ENCODE measurements at regions not wholly inside any gene's neighbourhood (a gene's known extent, or its start where the extent isn't known, plus 50 kb on each side); places are given as distances from the start of the nearest gene placed in this dataset.

GRCh38 chr14:101184572-101184971, 281.1 kb upstream of the RTL1 start:
- H3K27ac ChIP-seq (ENCODE audit: low read length), result no peak overlapping the region
- no peaks in the 10 kb centered on the region for H3K36me3 ChIP-seq (ENCODE audit: control insufficient read depth in 2 of 2, extremely low read depth in 1 of 2, insufficient read depth in 1 of 2, low read length in 1 of 2)
- Mint-ChIP-seq H3K4me1 (no peaks in the 10 kb centered on the region), H3K9me3 (no peaks in the 10 kb centered on the region), H3K4me3 (no peak overlapping the region), H3K27ac (no peak overlapping the region), H3K36me3 (no peaks in the 10 kb centered on the region), H3K27me3 (peaks cover 4% of the 10 kb centered on the region in 2 donors)
- WGBS (ENCODE audit: insufficient coverage), result 76% methylated on average over 3 of the region's 6 CpGs
- no peaks in the 10 kb centered on the region for H3K9me3 ChIP-seq
- no peaks in the 10 kb centered on the region for H3K4me1 ChIP-seq (ENCODE audit: control insufficient read depth in 1 of 2, extremely low read depth in 1 of 2, insufficient read depth in 2 of 2, low read length in 2 of 2)
- H3K27me3 ChIP-seq (replicated peaks in 1 of 2; ENCODE audit: control insufficient read depth in 2 of 2, extremely low read depth in 1 of 2, insufficient read depth in 2 of 2, low read length in 1 of 2), result peaks cover 0 to 40% of the 10 kb centered on the region in 2 experiments
- no peak for DNase-seq
- ATAC-seq (replicated peaks in 1 of 4), result no peak
- ChIA-PET POLR2A (no interaction called here), CTCF (no interaction called here)
- H3K4me3 ChIP-seq (ENCODE audit: control insufficient read depth in 1 of 2, extremely low read depth in 1 of 2, low read length in 1 of 2), result no peak overlapping the region

GRCh38 chr14:101185073-101185835, 281.7 kb upstream of the RTL1 start:
- H3K36me3 ChIP-seq (ENCODE audit: control insufficient read depth in 2 of 2, extremely low read depth in 1 of 2, insufficient read depth in 1 of 2, low read length in 1 of 2), result no peaks in the 10 kb centered on the region
- ChIA-PET POLR2A (no interaction called here), CTCF (no interaction called here)
- H3K4me1 ChIP-seq (ENCODE audit: control insufficient read depth in 1 of 2, extremely low read depth in 1 of 2, insufficient read depth in 2 of 2, low read length in 2 of 2), result no peaks in the 10 kb centered on the region
- Mint-ChIP-seq H3K27ac (no peak overlapping the region), H3K27me3 (peaks cover 4% of the 10 kb centered on the region in 2 donors), H3K36me3 (no peaks in the 10 kb centered on the region), H3K4me3 (no peak overlapping the region), H3K9me3 (no peaks in the 10 kb centered on the region), H3K4me1 (no peaks in the 10 kb centered on the region)
- WGBS (ENCODE audit: insufficient coverage), result 86% methylated on average over 10 of the region's 15 CpGs
- no peak overlapping the region for H3K27ac ChIP-seq (ENCODE audit: low read length)
- ATAC-seq (replicated peaks in 1 of 4), result no peak
- no peaks in the 10 kb centered on the region for H3K9me3 ChIP-seq
- no peak overlapping the region for H3K4me3 ChIP-seq (ENCODE audit: control insufficient read depth in 1 of 2, extremely low read depth in 1 of 2, low read length in 1 of 2)
- H3K27me3 ChIP-seq (replicated peaks in 1 of 2; ENCODE audit: control insufficient read depth in 2 of 2, extremely low read depth in 1 of 2, insufficient read depth in 2 of 2, low read length in 1 of 2), result peaks cover 0 to 40% of the 10 kb centered on the region in 2 experiments
- DNase-seq, result no peak

GRCh38 chr14:101185946-101186345, 282.4 kb upstream of the RTL1 start:
- no peaks in the 10 kb centered on the region for H3K4me1 ChIP-seq (ENCODE audit: control insufficient read depth in 1 of 2, extremely low read depth in 1 of 2, insufficient read depth in 2 of 2, low read length in 2 of 2)
- no peaks in the 10 kb centered on the region for H3K9me3 ChIP-seq
- no peak for DNase-seq
- ATAC-seq (replicated peaks in 1 of 4), result no peak
- no peak overlapping the region for H3K4me3 ChIP-seq (ENCODE audit: control insufficient read depth in 1 of 2, extremely low read depth in 1 of 2, low read length in 1 of 2)
- H3K4me3 Mint-ChIP-seq, result no peak overlapping the region
- ChIA-PET POLR2A (no interaction called here), CTCF (no interaction called here)
- no peak overlapping the region for H3K27ac ChIP-seq (ENCODE audit: low read length)
- H3K27ac Mint-ChIP-seq, result no peak overlapping the region
- peaks cover 0 to 43% of the 10 kb centered on the region in 2 experiments for H3K27me3 ChIP-seq (replicated peaks in 1 of 2; ENCODE audit: control insufficient read depth in 2 of 2, extremely low read depth in 1 of 2, insufficient read depth in 2 of 2, low read length in 1 of 2)
- H3K36me3 ChIP-seq (ENCODE audit: control insufficient read depth in 2 of 2, extremely low read depth in 1 of 2, insufficient read depth in 1 of 2, low read length in 1 of 2), result no peaks in the 10 kb centered on the region
- no peaks in the 10 kb centered on the region for H3K9me3 Mint-ChIP-seq
- H3K27me3 Mint-ChIP-seq, result peaks cover 4% of the 10 kb centered on the region in 2 donors
- H3K4me1 Mint-ChIP-seq, result no peaks in the 10 kb centered on the region
- no peaks in the 10 kb centered on the region for H3K36me3 Mint-ChIP-seq
- WGBS (ENCODE audit: insufficient coverage), result 76% methylated on average over 4 of the region's 5 CpGs

- H3K27me3 Mint-ChIP-seq, result peaks cover 4% of the 10 kb centered on the region in 2 donors
- no peaks in the 10 kb centered on the region for H3K4me1 Mint-ChIP-seq
- whole genome bisulfite sequencing (ENCODE audit: insufficient coverage), result 78% methylated on average over 4 of the region's 8 CpGs
- no peak for ATAC-seq (replicated peaks in 1 of 4)
- Histone ChIP-seq H3K4me3 (ENCODE audit: control insufficient read depth in 1 of 2, extremely low read depth in 1 of 2, low read length in 1 of 2) (no peak overlapping the region), H3K36me3 (ENCODE audit: control insufficient read depth in 2 of 2, extremely low read depth in 1 of 2, insufficient read depth in 1 of 2, low read length in 1 of 2) (no peaks in the 10 kb centered on the region), H3K9me3 (no peaks in the 10 kb centered on the region), H3K27ac (ENCODE audit: low read length) (no peak overlapping the region), H3K27me3 (replicated peaks in 1 of 2; ENCODE audit: control insufficient read depth in 2 of 2, extremely low read depth in 1 of 2, insufficient read depth in 2 of 2, low read length in 1 of 2) (peaks cover 0 to 44% of the 10 kb centered on the region in 2 experiments), H3K4me1 (ENCODE audit: control insufficient read depth in 1 of 2, extremely low read depth in 1 of 2, insufficient read depth in 2 of 2, low read length in 2 of 2) (no peaks in the 10 kb centered on the region)
- H3K4me3 Mint-ChIP-seq, result no peak overlapping the region
- ChIA-PET CTCF (no interaction called here), POLR2A (no interaction called here)
- DNase-seq, result no peak
- no peak overlapping the region for H3K27ac Mint-ChIP-seq
- H3K9me3 Mint-ChIP-seq, result no peaks in the 10 kb centered on the region
- no peaks in the 10 kb centered on the region for H3K36me3 Mint-ChIP-seq
Observed at GRCh38 chr14:101186544-101186943, 283.0 kb upstream of the RTL1 start.

- ATAC-seq (replicated peaks in 1 of 4) (no peak), DNase-seq (peak in 1 of 35 experiments; percentile 9)
- H3K9me3 Mint-ChIP-seq, result no peaks in the 10 kb centered on the region
- ChIA-PET CTCF (no interaction called here), POLR2A (no interaction called here)
- H3K27ac Mint-ChIP-seq, result no peak overlapping the region
- no peaks in the 10 kb centered on the region for H3K36me3 Mint-ChIP-seq
- WGBS (ENCODE audit: insufficient coverage), result 85% methylated on average over 9 of the region's 14 CpGs
- peaks cover 0 to 37% of the 10 kb centered on the region in 2 experiments for H3K27me3 ChIP-seq (replicated peaks in 1 of 2; ENCODE audit: control insufficient read depth in 2 of 2, extremely low read depth in 1 of 2, insufficient read depth in 2 of 2, low read length in 1 of 2)
- H3K36me3 ChIP-seq (ENCODE audit: control insufficient read depth in 2 of 2, extremely low read depth in 1 of 2, insufficient read depth in 1 of 2, low read length in 1 of 2), result no peaks in the 10 kb centered on the region
- no peaks in the 10 kb centered on the region for H3K4me1 Mint-ChIP-seq
- H3K27me3 Mint-ChIP-seq, result peaks cover 4% of the 10 kb centered on the region in 2 donors
- no peak overlapping the region for H3K4me3 Mint-ChIP-seq
- H3K27ac ChIP-seq (ENCODE audit: low read length), result no peak overlapping the region
- H3K9me3 ChIP-seq, result no peaks in the 10 kb centered on the region
- no peaks in the 10 kb centered on the region for H3K4me1 ChIP-seq (ENCODE audit: control insufficient read depth in 1 of 2, extremely low read depth in 1 of 2, insufficient read depth in 2 of 2, low read length in 2 of 2)
- no peak overlapping the region for H3K4me3 ChIP-seq (ENCODE audit: control insufficient read depth in 1 of 2, extremely low read depth in 1 of 2, low read length in 1 of 2)
Observed at GRCh38 chr14:101186992-101187815, 283.7 kb upstream of the RTL1 start.

GRCh38 chr14:101187816-101188570, 284.5 kb upstream of the RTL1 start:
- DNase-seq (no peak), ATAC-seq (replicated peaks in 1 of 4) (no peak)
- ChIA-PET CTCF (no interaction called here), POLR2A (no interaction called here)
- no peaks in the 10 kb centered on the region for H3K9me3 ChIP-seq
- 77% methylated on average over 12 of the region's 14 CpGs for WGBS (ENCODE audit: insufficient coverage)
- H3K4me1 Mint-ChIP-seq, result no peaks in the 10 kb centered on the region
- H3K36me3 Mint-ChIP-seq, result no peaks in the 10 kb centered on the region
- H3K36me3 ChIP-seq (ENCODE audit: control insufficient read depth in 2 of 2, extremely low read depth in 1 of 2, insufficient read depth in 1 of 2, low read length in 1 of 2), result no peaks in the 10 kb centered on the region
- H3K9me3 Mint-ChIP-seq, result no peaks in the 10 kb centered on the region
- peaks cover 4% of the 10 kb centered on the region in 2 donors for H3K27me3 Mint-ChIP-seq
- H3K4me3 Mint-ChIP-seq, result no peak overlapping the region
- H3K27ac Mint-ChIP-seq, result no peak overlapping the region
- no peak overlapping the region for H3K4me3 ChIP-seq (ENCODE audit: control insufficient read depth in 1 of 2, extremely low read depth in 1 of 2, low read length in 1 of 2)
- H3K27me3 ChIP-seq (replicated peaks in 1 of 2; ENCODE audit: control insufficient read depth in 2 of 2, extremely low read depth in 1 of 2, insufficient read depth in 2 of 2, low read length in 1 of 2), result peaks cover 0 to 33% of the 10 kb centered on the region in 2 experiments
- H3K4me1 ChIP-seq (ENCODE audit: control insufficient read depth in 1 of 2, extremely low read depth in 1 of 2, insufficient read depth in 2 of 2, low read length in 2 of 2), result no peaks in the 10 kb centered on the region
- H3K27ac ChIP-seq (ENCODE audit: low read length), result no peak overlapping the region

Data from T-cell (primary cell).